DND-41 (cell line): ENCODE measurements at regions not wholly inside any gene's neighbourhood (a gene's known extent, or its start where the extent isn't known, plus 50 kb on each side); places are given as distances from the start of the nearest gene placed in this dataset.

ENCODE experiments used
- EZH2 ChIP-seq: IDR thresholded peaks from 3 replicates; pipeline ENCODE4 v1.6.1; 2012; ENCODE audit warnings: borderline replicate concordance, low read depth, mild to moderate bottlenecking, moderate library complexity, low read length, inconsistent platforms; ENCODE audit not compliant: severe bottlenecking
- TF ChIP-seq, protein P1 (sequence below): IDR thresholded peaks from 2 replicates; pipeline ENCODE4 v1.5.1; 2012; ENCODE audit warnings: borderline replicate concordance, low read length, moderate library complexity, mild to moderate bottlenecking; ENCODE audit not compliant: poor library complexity, severe bottlenecking; ENCODE audit errors: extremely low read depth

- TF ChIP-seq, protein P1, sequence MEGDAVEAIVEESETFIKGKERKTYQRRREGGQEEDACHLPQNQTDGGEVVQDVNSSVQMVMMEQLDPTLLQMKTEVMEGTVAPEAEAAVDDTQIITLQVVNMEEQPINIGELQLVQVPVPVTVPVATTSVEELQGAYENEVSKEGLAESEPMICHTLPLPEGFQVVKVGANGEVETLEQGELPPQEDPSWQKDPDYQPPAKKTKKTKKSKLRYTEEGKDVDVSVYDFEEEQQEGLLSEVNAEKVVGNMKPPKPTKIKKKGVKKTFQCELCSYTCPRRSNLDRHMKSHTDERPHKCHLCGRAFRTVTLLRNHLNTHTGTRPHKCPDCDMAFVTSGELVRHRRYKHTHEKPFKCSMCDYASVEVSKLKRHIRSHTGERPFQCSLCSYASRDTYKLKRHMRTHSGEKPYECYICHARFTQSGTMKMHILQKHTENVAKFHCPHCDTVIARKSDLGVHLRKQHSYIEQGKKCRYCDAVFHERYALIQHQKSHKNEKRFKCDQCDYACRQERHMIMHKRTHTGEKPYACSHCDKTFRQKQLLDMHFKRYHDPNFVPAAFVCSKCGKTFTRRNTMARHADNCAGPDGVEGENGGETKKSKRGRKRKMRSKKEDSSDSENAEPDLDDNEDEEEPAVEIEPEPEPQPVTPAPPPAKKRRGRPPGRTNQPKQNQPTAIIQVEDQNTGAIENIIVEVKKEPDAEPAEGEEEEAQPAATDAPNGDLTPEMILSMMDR = no peak
- TF ChIP-seq EZH2 = no peak
Observed at GRCh38 chr4:22634541-22635181, 58.1 kb upstream of the GBA3 start.
